Activated CD4-positive, alpha-beta T cell treated with anti-CD3 and anti-CD28 coated beads, Interleukin-2, amount 50 U/mL, for 48 hours (primary cell): ENCODE measurements at regions not wholly inside any gene's neighbourhood (a gene's known extent, or its start where the extent isn't known, plus 50 kb on each side); places are given as distances from the start of the nearest gene placed in this dataset.

Source experiments
- DNase-seq, 2 experiments: peaks; one replicate each; pipeline ENCODE4 v3.0.0-alpha.2; 2020

- no peak for DNase-seq
Observed at GRCh38 chr13:103395139-103395538, 328.9 kb upstream of the SLC10A2 start.

- no peak for DNase-seq
Observed at GRCh38 chr13:103394618-103395017, 328.4 kb upstream of the SLC10A2 start.

GRCh38 chr13:103391936-103392335, 325.7 kb upstream of the SLC10A2 start:
- DNase-seq: no peak

- no peak for DNase-seq
Observed at GRCh38 chr13:103388839-103389238, 322.6 kb upstream of the SLC10A2 start.

GRCh38 chr13:103386341-103386740, 320.1 kb upstream of the SLC10A2 start:
- no peak for DNase-seq

GRCh38 chr13:103373916-103374315, 307.7 kb upstream of the SLC10A2 start:
- DNase-seq: no peak

GRCh38 chr13:103371271-103371670, 305.1 kb upstream of the SLC10A2 start:
- no peak for DNase-seq

- DNase-seq: no peak
Observed at GRCh38 chr13:103370790-103371189, 304.6 kb upstream of the SLC10A2 start.

GRCh38 chr13:103358255-103358932, 292.2 kb upstream of the SLC10A2 start:
- DNase-seq: no peak

- no peak for DNase-seq
Observed at GRCh38 chr13:103356226-103356864, 290.1 kb upstream of the SLC10A2 start.

GRCh38 chr13:103354171-103354570, 288.0 kb upstream of the SLC10A2 start:
- DNase-seq: no peak

- no peak for DNase-seq
Observed at GRCh38 chr13:103351035-103351828, 285.0 kb upstream of the SLC10A2 start.

GRCh38 chr13:103350147-103350546, 283.9 kb upstream of the SLC10A2 start:
- no peak for DNase-seq

GRCh38 chr13:103349211-103349980, 283.2 kb upstream of the SLC10A2 start:
- DNase-seq: no peak

- DNase-seq: no peak
Observed at GRCh38 chr13:103335241-103335640, 269.0 kb upstream of the SLC10A2 start.

- DNase-seq: no peak
Observed at GRCh38 chr13:103331924-103332323, 265.7 kb upstream of the SLC10A2 start.

GRCh38 chr13:103328899-103329298, 262.7 kb upstream of the SLC10A2 start:
- DNase-seq: no peak

- no peak for DNase-seq
Observed at GRCh38 chr13:103326326-103326725, 260.1 kb upstream of the SLC10A2 start.

GRCh38 chr13:103325672-103326071, 259.5 kb upstream of the SLC10A2 start:
- DNase-seq: no peak

GRCh38 chr13:103324641-103325040, 258.4 kb upstream of the SLC10A2 start:
- DNase-seq: no peak

- DNase-seq: no peak
Observed at GRCh38 chr13:103315711-103316110, 249.5 kb upstream of the SLC10A2 start.

GRCh38 chr13:103312467-103312866, 246.2 kb upstream of the SLC10A2 start:
- DNase-seq: no peak

- no peak for DNase-seq
Observed at GRCh38 chr13:103308667-103309066, 242.4 kb upstream of the SLC10A2 start.
